PC-3 (cell line): ENCODE measurements at regions not wholly inside any gene's neighbourhood (a gene's known extent, or its start where the extent isn't known, plus 50 kb on each side); places are given as distances from the start of the nearest gene placed in this dataset.

ENCODE experiments used
- CTCF ChIP-seq: fragments of 300-600 bp; sonication (generic); conservative IDR thresholded peaks from 2 replicates; pipeline ENCODE4 v1.5.1; 2017; ENCODE audit warnings: antibody characterized with exemption, low read depth, mild to moderate bottlenecking, low read length
- EZH2 ChIP-seq: fragments of 300-600 bp; sonication (generic); IDR thresholded peaks from one replicate; pipeline ENCODE4 v1.6.1; 2017; ENCODE audit warnings: antibody characterized with exemption, mild to moderate bottlenecking, low read length; ENCODE audit not compliant: unreplicated experiment
- EZH2phosphoT487 ChIP-seq: fragments of 300-600 bp; sonication (generic); IDR thresholded peaks from 2 replicates; pipeline ENCODE4 v1.6.1; 2018; ENCODE audit warnings: mild to moderate bottlenecking, antibody characterized with exemption, low read length, borderline replicate concordance

GRCh38 chr9:101999441-101999840 is 261.0 kb upstream of the GRIN3A start:
- TF ChIP-seq CTCF = no peak
- TF ChIP-seq EZH2phosphoT487 = no peak
- no peak for TF ChIP-seq EZH2
